SU-DHL-6 (cell line): ENCODE measurements at regions not wholly inside any gene's neighbourhood (a gene's known extent, or its start where the extent isn't known, plus 50 kb on each side); places are given as distances from the start of the nearest gene placed in this dataset.
"Not testable (repeated sequence)": the region's sequence is repeated elsewhere in the genome, so short reads cannot be mapped to it uniquely, and the experiment has no call there.

Experiments
- H2AFZ ChIP-seq: fragments of 200-600 bp; sonication (generic); 2 replicates; pipeline ENCODE4 v1.6.1; 2014; ENCODE audit warnings: low read depth, mild to moderate bottlenecking, moderate library complexity, mixed read lengths, antibody characterized with exemption, low read length; ENCODE audit not compliant: severe bottlenecking
- H3F3A ChIP-seq: fragments of 200-600 bp; shearing (Covaris generic); 2 replicates; pipeline ENCODE4 v1.6.0; 2016; ENCODE audit warnings: antibody characterized with exemption, mild to moderate bottlenecking; ENCODE audit not compliant: insufficient read depth
- H3K27ac ChIP-seq: fragments of 200-600 bp; sonication (generic); 2 replicates; pipeline ENCODE4 v1.5.1; 2016; ENCODE audit warnings: low read depth, mild to moderate bottlenecking, low read length, moderate library complexity, mixed read lengths
- H3K27me3 ChIP-seq: fragments of 200-600 bp; sonication (generic), shearing (Covaris generic); 2 replicates; pipeline ENCODE4 v1.6.0; 2014; ENCODE audit warnings: mild to moderate bottlenecking, low read length
- H3K36me3 ChIP-seq: fragments of 200-600 bp; sonication (generic); 2 replicates; pipeline ENCODE4 v1.6.1; 2014; ENCODE audit warnings: mild to moderate bottlenecking, low read length, mixed read lengths
- H3K4me2 ChIP-seq: fragments of 300-600, 200-600 bp; shearing (Covaris generic), sonication (generic); 2 replicates; pipeline ENCODE4 v1.6.0; 2014; ENCODE audit warnings: low read length, low read depth, mild to moderate bottlenecking; ENCODE audit not compliant: poor library complexity, severe bottlenecking
- H3K4me3 ChIP-seq: fragments of 200-600 bp; sonication (generic); 2 replicates; pipeline ENCODE4 v1.5.1; 2014; ENCODE audit warnings: antibody characterized with exemption, low read length, mild to moderate bottlenecking, mixed read lengths; ENCODE audit not compliant: insufficient read depth, poor library complexity, severe bottlenecking
- H3K79me2 ChIP-seq: fragments of 200-600 bp; sonication (generic); 2 replicates; pipeline ENCODE4 v1.6.1; 2014; ENCODE audit warnings: mild to moderate bottlenecking, low read length, moderate library complexity; ENCODE audit not compliant: insufficient read depth
- H3K9ac ChIP-seq: fragments of 200-600 bp; sonication (generic); 2 replicates; pipeline ENCODE4 v1.7.0; 2014; ENCODE audit warnings: mild to moderate bottlenecking, low read length
- H3K9me2 ChIP-seq: fragments of 200-600 bp; sonication (generic); replicated peaks from 2 replicates; pipeline ENCODE4 v1.6.1; 2014; ENCODE audit warnings: low read length; ENCODE audit not compliant: insufficient read depth
- H3K9me3 ChIP-seq: fragments of 200-600 bp; sonication (generic); 2 replicates; pipeline ENCODE4 v1.6.1; 2014; ENCODE audit warnings: low read length, mixed read lengths; ENCODE audit not compliant: insufficient read depth
- H4K20me1 ChIP-seq: fragments of 200-600 bp; sonication (generic); 2 replicates; pipeline ENCODE4 v1.6.1; 2014; ENCODE audit warnings: low read depth, mild to moderate bottlenecking, antibody characterized with exemption, low read length, moderate library complexity, mixed read lengths
- EZH2phosphoT487 ChIP-seq: fragments of 200-600 bp; sonication (generic), shearing (Covaris generic); conservative IDR thresholded peaks from 2 replicates; pipeline ENCODE4 v1.6.1; 2018; ENCODE audit warnings: mild to moderate bottlenecking, antibody characterized with exemption, low read length, moderate library complexity, mixed read lengths
- TF ChIP-seq, protein P1 (sequence below): fragments of 200-600 bp; sonication (generic); IDR thresholded peaks from one replicate; pipeline ENCODE4 v1.5.1; 2017; ENCODE audit warnings: antibody characterized with exemption, mild to moderate bottlenecking, low read length, moderate library complexity; ENCODE audit not compliant: insufficient read depth, poor library complexity, severe bottlenecking

DNA sequence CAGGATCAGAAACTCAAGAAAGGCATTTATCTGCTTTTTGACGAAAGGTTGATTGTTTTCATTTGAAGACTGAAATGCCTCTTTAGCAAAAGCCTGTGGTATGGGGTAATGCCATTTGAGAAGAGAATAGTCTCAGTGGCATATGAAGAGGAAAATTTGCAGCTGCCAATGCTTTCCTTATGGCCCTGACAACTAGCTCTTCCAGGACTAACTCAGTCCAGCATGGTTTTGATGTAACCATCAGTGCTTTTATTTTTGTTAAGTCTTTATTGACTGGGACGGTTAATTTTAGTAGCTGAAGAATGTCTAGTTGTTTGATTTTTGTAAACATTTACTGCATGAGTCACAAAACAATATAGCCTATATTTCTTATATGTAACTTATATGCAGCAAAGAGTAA, 158.4 kb downstream of the LNPK start:
- H3F3A ChIP-seq = no peaks in the 10 kb centered on the region
- H3K79me2 ChIP-seq = no peaks in the 10 kb centered on the region
- no peak overlapping the region for H3K4me3 ChIP-seq
- no peaks in the 10 kb centered on the region for H3K36me3 ChIP-seq
- no peaks in the 10 kb centered on the region for H4K20me1 ChIP-seq
- no peak overlapping the region for H3K9ac ChIP-seq
- H3K4me2 ChIP-seq = no peak overlapping the region
- no peaks in the 10 kb centered on the region for H3K27me3 ChIP-seq
- H3K9me2 ChIP-seq = no peaks in the 10 kb centered on the region
- TF ChIP-seq EZH2phosphoT487 = no peak
- TF ChIP-seq, protein P1, sequence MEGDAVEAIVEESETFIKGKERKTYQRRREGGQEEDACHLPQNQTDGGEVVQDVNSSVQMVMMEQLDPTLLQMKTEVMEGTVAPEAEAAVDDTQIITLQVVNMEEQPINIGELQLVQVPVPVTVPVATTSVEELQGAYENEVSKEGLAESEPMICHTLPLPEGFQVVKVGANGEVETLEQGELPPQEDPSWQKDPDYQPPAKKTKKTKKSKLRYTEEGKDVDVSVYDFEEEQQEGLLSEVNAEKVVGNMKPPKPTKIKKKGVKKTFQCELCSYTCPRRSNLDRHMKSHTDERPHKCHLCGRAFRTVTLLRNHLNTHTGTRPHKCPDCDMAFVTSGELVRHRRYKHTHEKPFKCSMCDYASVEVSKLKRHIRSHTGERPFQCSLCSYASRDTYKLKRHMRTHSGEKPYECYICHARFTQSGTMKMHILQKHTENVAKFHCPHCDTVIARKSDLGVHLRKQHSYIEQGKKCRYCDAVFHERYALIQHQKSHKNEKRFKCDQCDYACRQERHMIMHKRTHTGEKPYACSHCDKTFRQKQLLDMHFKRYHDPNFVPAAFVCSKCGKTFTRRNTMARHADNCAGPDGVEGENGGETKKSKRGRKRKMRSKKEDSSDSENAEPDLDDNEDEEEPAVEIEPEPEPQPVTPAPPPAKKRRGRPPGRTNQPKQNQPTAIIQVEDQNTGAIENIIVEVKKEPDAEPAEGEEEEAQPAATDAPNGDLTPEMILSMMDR = no peak
- no peaks in the 10 kb centered on the region for H3K9me3 ChIP-seq
- H2AFZ ChIP-seq = no peak overlapping the region
- no peak overlapping the region for H3K27ac ChIP-seq

DNA sequence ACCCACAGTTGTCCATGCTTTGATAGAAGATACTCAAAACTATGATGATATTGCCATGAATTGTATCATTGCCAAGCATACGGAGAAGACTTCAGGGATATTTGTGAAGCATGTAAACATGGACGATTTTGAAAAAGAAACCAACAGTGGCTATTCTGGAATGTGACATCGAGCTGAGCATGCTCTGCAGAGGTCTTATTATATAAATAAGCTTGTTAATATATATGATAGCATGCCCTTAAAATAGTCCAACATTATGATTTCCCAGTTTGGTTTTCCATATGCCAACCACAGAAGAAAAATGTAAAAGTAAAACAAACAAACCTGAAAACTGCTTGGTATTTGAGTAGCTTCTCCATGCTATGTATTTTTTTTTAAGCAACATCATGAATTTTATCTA, 159.1 kb downstream of the LNPK start:
- no peak overlapping the region for H2AFZ ChIP-seq
- no peaks in the 10 kb centered on the region for H3F3A ChIP-seq
- no peaks in the 10 kb centered on the region for H3K36me3 ChIP-seq
- H3K9me3 ChIP-seq = no peaks in the 10 kb centered on the region
- H3K9me2 ChIP-seq = no peaks in the 10 kb centered on the region
- H3K4me2 ChIP-seq = no peak overlapping the region
- H3K27ac ChIP-seq = no peak overlapping the region
- TF ChIP-seq, protein P1 = no peak
- TF ChIP-seq EZH2phosphoT487 = no peak
- no peaks in the 10 kb centered on the region for H3K27me3 ChIP-seq
- H3K79me2 ChIP-seq = no peaks in the 10 kb centered on the region
- H4K20me1 ChIP-seq = no peaks in the 10 kb centered on the region
- no peak overlapping the region for H3K4me3 ChIP-seq
- no peak overlapping the region for H3K9ac ChIP-seq

- not testable (repeated sequence) for H3K36me3 ChIP-seq, H3K4me3 ChIP-seq, H3K4me2 ChIP-seq, H3K9ac ChIP-seq, H3K27me3 ChIP-seq, H3K9me3 ChIP-seq, H3F3A ChIP-seq, H3K79me2 ChIP-seq, H3K9me2 ChIP-seq, H3K27ac ChIP-seq, H2AFZ ChIP-seq, H4K20me1 ChIP-seq
Observed at GRCh38 chr2:175840765-175841164, 161.3 kb downstream of the LNPK start.

DNA sequence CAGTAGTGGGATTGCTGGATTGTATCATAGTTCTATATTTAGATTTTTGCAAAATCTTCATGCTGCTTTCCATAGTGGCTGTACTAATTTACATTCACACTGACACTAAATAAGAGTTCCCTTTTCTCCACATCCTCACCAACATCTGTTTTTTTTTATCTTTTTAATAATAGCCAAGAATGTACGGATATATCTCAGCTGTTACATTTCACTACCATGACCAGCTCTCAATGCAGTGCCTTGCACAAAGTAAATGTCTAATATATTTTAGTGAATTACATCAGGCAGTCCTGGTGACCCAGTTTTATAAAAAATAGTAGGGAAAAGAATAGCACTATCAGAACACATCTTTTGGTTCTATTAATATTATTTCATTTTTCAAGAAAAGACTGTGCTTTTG, 161.8 kb downstream of the LNPK start:
- Histone ChIP-seq H3K9me2 (no peaks in the 10 kb centered on the region), H4K20me1 (no peaks in the 10 kb centered on the region), H2AFZ (no peak overlapping the region), H3K4me3 (no peak overlapping the region), H3K9ac (no peak overlapping the region), H3K27ac (no peak overlapping the region), H3K36me3 (no peaks in the 10 kb centered on the region), H3K4me2 (no peak overlapping the region), H3K27me3 (no peaks in the 10 kb centered on the region), H3K79me2 (no peaks in the 10 kb centered on the region), H3K9me3 (no peaks in the 10 kb centered on the region), H3F3A (no peaks in the 10 kb centered on the region)
- no peak for TF ChIP-seq EZH2phosphoT487
- TF ChIP-seq, protein P1 = no peak
